Glutamatergic neuron (in vitro differentiated cells): ENCODE measurements at regions not wholly inside any gene's neighbourhood (a gene's known extent, or its start where the extent isn't known, plus 50 kb on each side); places are given as distances from the start of the nearest gene placed in this dataset.

ENCODE experiments used
- DNase-seq: peaks from one replicate; pipeline ENCODE4 v3.0.0; 2022
- H3K27ac Mint-ChIP-seq: one replicate; pipeline ENCODE4 v1.8.0; 2020; ENCODE audit warnings: mild to moderate bottlenecking, mixed read lengths, inconsistent platforms; ENCODE audit not compliant: unreplicated experiment
- H3K27me3 Mint-ChIP-seq: one replicate; pipeline ENCODE4 v1.8.0; 2020; ENCODE audit warnings: mild to moderate bottlenecking, moderate library complexity, mixed read lengths, inconsistent platforms; ENCODE audit not compliant: unreplicated experiment
- H3K36me3 Mint-ChIP-seq: one replicate; pipeline ENCODE4 v1.8.0; 2020; ENCODE audit warnings: mild to moderate bottlenecking, mixed read lengths, inconsistent platforms; ENCODE audit not compliant: unreplicated experiment
- H3K4me1 Mint-ChIP-seq: one replicate; pipeline ENCODE4 v1.8.0; 2020; ENCODE audit warnings: mild to moderate bottlenecking, low read depth, mixed read lengths, inconsistent platforms; ENCODE audit not compliant: unreplicated experiment
- H3K4me3 Mint-ChIP-seq: one replicate; pipeline ENCODE4 v1.8.0; 2020; ENCODE audit warnings: mild to moderate bottlenecking, mixed read lengths, inconsistent platforms; ENCODE audit not compliant: unreplicated experiment
- H3K9me3 Mint-ChIP-seq: one replicate; pipeline ENCODE4 v1.8.0; 2020; ENCODE audit warnings: mild to moderate bottlenecking, moderate library complexity, mixed read lengths, inconsistent platforms; ENCODE audit not compliant: unreplicated experiment
- CTCF ChIP-seq: fragments of 200-600 bp; sonication (generic); IDR thresholded peaks from one replicate; pipeline ENCODE4 v1.5.0; 2021; ENCODE audit not compliant: partially characterized antibody, unreplicated experiment

- no peak overlapping the region for H3K4me3 Mint-ChIP-seq
- TF ChIP-seq CTCF = no peak
- no peak for DNase-seq
- H3K27ac Mint-ChIP-seq = no peak overlapping the region
- H3K27me3 Mint-ChIP-seq = peaks cover 2% of the 10 kb centered on the region
- no peaks in the 10 kb centered on the region for H3K36me3 Mint-ChIP-seq
- H3K9me3 Mint-ChIP-seq = no peaks in the 10 kb centered on the region
- H3K4me1 Mint-ChIP-seq = no peaks in the 10 kb centered on the region
Observed at GRCh38 chr6:8549074-8549790, 113.9 kb upstream of the SLC35B3 start.

GRCh38 chr6:8546496-8546895 is 111.2 kb upstream of the SLC35B3 start:
- H3K36me3 Mint-ChIP-seq = no peaks in the 10 kb centered on the region
- H3K27me3 Mint-ChIP-seq = peaks cover 2% of the 10 kb centered on the region
- TF ChIP-seq CTCF = no peak
- no peak overlapping the region for H3K27ac Mint-ChIP-seq
- H3K4me1 Mint-ChIP-seq = no peaks in the 10 kb centered on the region
- no peak overlapping the region for H3K4me3 Mint-ChIP-seq
- DNase-seq = no peak
- H3K9me3 Mint-ChIP-seq = no peaks in the 10 kb centered on the region

GRCh38 chr6:8545336-8545735 is 110.0 kb upstream of the SLC35B3 start:
- Mint-ChIP-seq H3K36me3 (no peaks in the 10 kb centered on the region), H3K27ac (no peak overlapping the region), H3K4me3 (no peak overlapping the region), H3K4me1 (no peaks in the 10 kb centered on the region), H3K9me3 (no peaks in the 10 kb centered on the region), H3K27me3 (peaks cover 2% of the 10 kb centered on the region)
- no peak for DNase-seq
- no peak for TF ChIP-seq CTCF

- Mint-ChIP-seq H3K27ac (no peak overlapping the region), H3K4me3 (no peak overlapping the region), H3K9me3 (no peaks in the 10 kb centered on the region), H3K36me3 (no peaks in the 10 kb centered on the region), H3K27me3 (peaks cover 2% of the 10 kb centered on the region), H3K4me1 (no peaks in the 10 kb centered on the region)
- no peak for DNase-seq
- no peak for TF ChIP-seq CTCF
Observed at GRCh38 chr6:8543714-8544113, 108.4 kb upstream of the SLC35B3 start.

- H3K36me3 Mint-ChIP-seq = no peaks in the 10 kb centered on the region
- TF ChIP-seq CTCF = no peak
- no peak for DNase-seq
- no peaks in the 10 kb centered on the region for H3K9me3 Mint-ChIP-seq
- no peak overlapping the region for H3K4me3 Mint-ChIP-seq
- H3K4me1 Mint-ChIP-seq = no peaks in the 10 kb centered on the region
- no peak overlapping the region for H3K27ac Mint-ChIP-seq
- no peaks in the 10 kb centered on the region for H3K27me3 Mint-ChIP-seq
Observed at GRCh38 chr6:8539453-8539852, 104.1 kb upstream of the SLC35B3 start.
